ENCODE measurements at regions not wholly inside any gene's neighbourhood (a gene's known extent, or its start where the extent isn't known, plus 50 kb on each side); places are given as distances from the start of the nearest gene placed in this dataset.
"Not testable (repeated sequence)": the region's sequence is repeated elsewhere in the genome, so short reads cannot be mapped to it uniquely, and the experiment has no call there.

- H3K9me3 ChIP-seq (ENCODE audit: control insufficient read depth, insufficient read depth, low read depth, low read length): no peaks in the 10 kb centered on the region
- DNase-seq (ENCODE audit: low read depth, low spot score) (no peak), ATAC-seq (no peak)
- no peaks in the 10 kb centered on the region for H3K36me3 ChIP-seq (ENCODE audit: control insufficient read depth, insufficient read depth, low read length)
- no peaks in the 10 kb centered on the region for H3K27me3 ChIP-seq (ENCODE audit: control insufficient read depth, insufficient read depth, low read length)
- intact Hi-C loops (cut with micrococcal nuclease; ENCODE audit: unreplicated experiment) (no loop called here), in situ Hi-C loops (cut with HindIII; ENCODE audit: low pct_unique_long_range_greater_than_20kb, low sequenced_read_pairs) (no loop called here)
- BruUV-seq (replicated peaks): no TSS peak
- ChIA-PET CTCF (no interaction called here), POLR2A (no interaction called here)
- TF ChIP-seq REST (IDR thresholded peaks at IDR 0.05; ENCODE audit: insufficient read depth in 1 of 2, low read depth in 2 of 2, low read length in 1 of 2) (no peak), CTCF (IDR thresholded peaks at IDR 0.05) (no peak), POLR2AphosphoS5 (IDR thresholded peaks at IDR 0.05; ENCODE audit: low read depth, low read length) (no peak), SIN3A (IDR thresholded peaks at IDR 0.05; ENCODE audit: borderline replicate concordance, insufficient read depth, low read depth, low read length) (no peak), TCF7L2 (IDR thresholded peaks at IDR 0.05; ENCODE audit: low read depth, low read length) (no peak)
- no peaks in the 10 kb centered on the region for H3K4me1 ChIP-seq (ENCODE audit: control insufficient read depth, insufficient read depth, low read length)
- no peak overlapping the region for H3K4me3 ChIP-seq (ENCODE audit: low read depth in 2 of 2, low read length in 2 of 2)
- no peak overlapping the region for H3K27ac ChIP-seq (ENCODE audit: low read length)
Measured at GRCh38 chr22:16658068-16658467, 65.5 kb upstream of the CCT8L2 start.

GRCh38 chr22:16654882-16655281 lies 62.3 kb upstream of the CCT8L2 start:
- Histone ChIP-seq H3K9me3 (ENCODE audit: control insufficient read depth, insufficient read depth, low read depth, low read length) (no peaks in the 10 kb centered on the region), H3K4me1 (ENCODE audit: control insufficient read depth, insufficient read depth, low read length) (no peaks in the 10 kb centered on the region), H3K27ac (ENCODE audit: low read length) (no peak overlapping the region), H3K36me3 (ENCODE audit: control insufficient read depth, insufficient read depth, low read length) (no peaks in the 10 kb centered on the region), H3K27me3 (ENCODE audit: control insufficient read depth, insufficient read depth, low read length) (no peaks in the 10 kb centered on the region), H3K4me3 (ENCODE audit: low read depth in 2 of 2, low read length in 2 of 2) (no peak overlapping the region)
- intact Hi-C loops (cut with micrococcal nuclease; ENCODE audit: unreplicated experiment): no loop called here
- ATAC-seq: no peak
- DNase-seq (ENCODE audit: low read depth, low spot score): no peak
- CTCF ChIA-PET: no interaction called here
- in situ Hi-C loops (cut with HindIII; ENCODE audit: low pct_unique_long_range_greater_than_20kb, low sequenced_read_pairs): no loop called here
- TF ChIP-seq TCF7L2 (IDR thresholded peaks at IDR 0.05; ENCODE audit: low read depth, low read length) (no peak), POLR2AphosphoS5 (IDR thresholded peaks at IDR 0.05; ENCODE audit: low read depth, low read length) (no peak), CTCF (IDR thresholded peaks at IDR 0.05) (no peak), SIN3A (IDR thresholded peaks at IDR 0.05; ENCODE audit: borderline replicate concordance, insufficient read depth, low read depth, low read length) (no peak), REST (IDR thresholded peaks at IDR 0.05; ENCODE audit: insufficient read depth in 1 of 2, low read depth in 2 of 2, low read length in 1 of 2) (no peak)
- POLR2A ChIA-PET: no interaction called here
- no TSS peak for BruUV-seq (replicated peaks)

- H3K4me3 ChIP-seq (ENCODE audit: low read depth in 2 of 2, low read length in 2 of 2); POLR2A ChIA-PET; DNase-seq (ENCODE audit: low read depth, low spot score); H3K4me1 ChIP-seq (ENCODE audit: control insufficient read depth, insufficient read depth, low read length); H3K9me3 ChIP-seq (ENCODE audit: control insufficient read depth, insufficient read depth, low read depth, low read length); BruUV-seq (replicated peaks); H3K36me3 ChIP-seq (ENCODE audit: control insufficient read depth, insufficient read depth, low read length); H3K27ac ChIP-seq (ENCODE audit: low read length); ATAC-seq; in situ Hi-C loops (cut with HindIII; ENCODE audit: low pct_unique_long_range_greater_than_20kb, low sequenced_read_pairs); intact Hi-C loops (cut with micrococcal nuclease; ENCODE audit: unreplicated experiment); H3K27me3 ChIP-seq (ENCODE audit: control insufficient read depth, insufficient read depth, low read length); CTCF ChIA-PET: not testable (repeated sequence)
Measured at GRCh38 chr22:16654336-16654735, 61.7 kb upstream of the CCT8L2 start.

- POLR2A ChIA-PET; BruUV-seq (replicated peaks); DNase-seq (ENCODE audit: low read depth, low spot score); H3K4me3 ChIP-seq (ENCODE audit: low read depth in 2 of 2, low read length in 2 of 2); intact Hi-C loops (cut with micrococcal nuclease; ENCODE audit: unreplicated experiment); H3K27me3 ChIP-seq (ENCODE audit: control insufficient read depth, insufficient read depth, low read length); H3K4me1 ChIP-seq (ENCODE audit: control insufficient read depth, insufficient read depth, low read length); ATAC-seq; H3K9me3 ChIP-seq (ENCODE audit: control insufficient read depth, insufficient read depth, low read depth, low read length); H3K27ac ChIP-seq (ENCODE audit: low read length); CTCF ChIA-PET; H3K36me3 ChIP-seq (ENCODE audit: control insufficient read depth, insufficient read depth, low read length); in situ Hi-C loops (cut with HindIII; ENCODE audit: low pct_unique_long_range_greater_than_20kb, low sequenced_read_pairs): not testable (repeated sequence)
Measured at GRCh38 chr22:16653222-16653621, 60.6 kb upstream of the CCT8L2 start.

All from Panc1 (cell line).